KBM-7 (cell line): ENCODE measurements at regions not wholly inside any gene's neighbourhood (a gene's known extent, or its start where the extent isn't known, plus 50 kb on each side); places are given as distances from the start of the nearest gene placed in this dataset.

Source experiments
- DNase-seq: peaks from one replicate; pipeline ENCODE4 v3.0.0-alpha.2; 2015
- in situ Hi-C: fragments of 300-500 bp; cut with MboI; formaldehyde crosslinking; loops from 2 replicates; pipeline ENCODE4 v1.14.3; 2020; ENCODE audit warnings: low sequenced_read_pairs, low pct_unique_long_range_greater_than_20kb, mixed read lengths

GRCh38 chr3:107035176-107035575 lies 342.1 kb upstream of the CCDC54 start:
- in situ Hi-C loops, result no loop called here
- DNase-seq, result no peak

DNA sequence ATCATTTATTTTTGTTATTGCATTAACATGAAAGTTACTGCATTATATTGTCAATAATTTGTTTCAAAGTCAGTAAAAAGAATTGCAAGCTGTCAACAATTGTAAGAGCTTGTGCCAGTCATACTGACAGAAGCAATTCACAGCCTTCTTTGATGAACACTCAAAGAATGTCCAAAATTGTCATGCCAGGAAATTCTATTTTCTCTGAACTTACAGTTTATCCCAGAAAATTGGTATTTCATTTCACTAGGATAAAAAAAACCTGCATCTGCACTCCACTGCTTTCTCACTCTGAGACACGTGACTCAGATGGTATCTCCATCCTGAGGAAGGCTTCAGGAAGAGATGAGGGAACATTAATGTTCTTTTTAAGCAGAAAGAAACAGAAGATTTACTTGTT lies 332.6 kb upstream of the CCDC54 start:
- in situ Hi-C loops, result no loop called here
- no peak for DNase-seq

DNA sequence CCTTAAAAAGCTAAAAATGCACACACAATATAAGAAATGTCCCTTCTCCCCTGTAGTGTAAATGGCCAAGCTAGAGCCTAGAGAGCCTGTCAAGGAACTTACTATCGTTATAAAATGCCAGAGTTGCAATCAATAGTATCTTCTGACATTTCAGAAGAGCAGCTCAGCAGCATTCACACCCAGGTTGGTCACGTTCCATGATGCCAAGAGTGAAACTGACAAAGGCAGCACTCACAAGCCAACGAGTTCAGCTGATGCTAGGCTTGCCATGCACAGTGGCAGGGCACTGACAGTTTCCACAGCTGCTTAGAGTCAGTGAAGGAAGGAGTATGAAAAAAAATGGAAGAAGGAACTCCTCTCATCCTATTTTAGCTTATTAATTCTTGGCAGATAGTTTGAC lies 331.4 kb upstream of the CCDC54 start:
- in situ Hi-C loops, result no loop called here
- DNase-seq, result no peak

DNA sequence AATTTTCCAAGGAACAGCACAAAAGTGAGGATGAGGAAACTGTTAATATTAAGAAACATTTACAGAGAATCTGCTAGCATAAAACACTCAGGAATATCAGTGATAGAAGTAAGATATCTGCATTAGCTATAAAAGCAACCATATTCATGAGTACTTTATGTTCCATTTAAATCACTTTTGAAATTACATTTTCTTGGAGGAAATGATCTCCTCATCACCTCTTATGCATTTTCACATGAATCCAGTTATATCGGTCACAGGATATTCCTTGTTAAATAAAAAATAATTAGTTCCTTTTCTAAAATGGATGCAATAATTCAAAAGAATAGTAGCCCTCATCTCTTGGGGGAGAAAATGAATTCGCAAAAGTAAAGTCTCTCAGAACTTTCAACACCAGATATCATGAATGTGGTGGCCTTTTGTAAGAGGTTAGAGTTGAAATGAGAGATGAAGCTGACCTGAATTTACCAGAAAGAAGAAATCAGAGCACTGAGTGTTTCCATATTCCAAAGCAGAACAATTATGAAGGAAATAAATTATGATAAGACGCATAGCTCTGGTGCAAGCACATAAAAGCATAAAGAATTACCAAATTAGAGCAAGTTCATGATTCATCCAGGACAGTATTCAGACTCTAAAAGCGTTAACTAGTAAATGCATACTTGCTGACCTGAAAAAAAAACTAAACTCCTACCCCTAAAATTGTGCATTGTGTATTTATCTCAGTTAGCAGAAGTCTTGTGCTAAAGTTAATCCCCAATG lies 321.9 kb upstream of the CCDC54 start:
- in situ Hi-C loops, result loop anchor here (25.0 kb wide), 1 partner anchor 418 kb away; no protein-coding TSS in a partner anchor
- DNase-seq, result no peak

DNA sequence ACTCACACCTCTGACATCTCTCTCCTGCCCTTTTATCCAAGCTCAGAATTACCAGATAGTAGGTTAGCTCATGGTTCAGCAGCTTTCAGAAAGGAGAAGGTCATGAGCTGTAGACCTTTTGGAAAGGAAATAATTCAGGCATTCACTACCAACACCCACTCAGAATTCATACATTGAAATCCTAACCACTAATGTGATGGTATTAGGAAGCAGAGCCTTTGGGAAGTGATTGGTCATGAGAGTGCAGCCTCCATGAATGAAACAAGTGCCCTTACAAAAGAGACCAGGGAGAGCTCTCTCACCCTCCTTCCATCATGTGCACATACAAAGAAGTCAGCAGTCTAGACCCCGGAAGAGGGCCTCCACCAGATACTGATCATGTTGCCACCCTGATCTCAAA lies 315.8 kb upstream of the CCDC54 start:
- in situ Hi-C loops, result loop anchor here (25.0 kb wide), 1 partner anchor 424 kb away; no protein-coding TSS in a partner anchor
- no peak for DNase-seq

- no peak for DNase-seq
- in situ Hi-C loops, result loop anchor here (25.0 kb wide), 1 partner anchor 425 kb away; no protein-coding TSS in a partner anchor
Measured at GRCh38 chr3:107062310-107062709, 314.9 kb upstream of the CCDC54 start.

DNA sequence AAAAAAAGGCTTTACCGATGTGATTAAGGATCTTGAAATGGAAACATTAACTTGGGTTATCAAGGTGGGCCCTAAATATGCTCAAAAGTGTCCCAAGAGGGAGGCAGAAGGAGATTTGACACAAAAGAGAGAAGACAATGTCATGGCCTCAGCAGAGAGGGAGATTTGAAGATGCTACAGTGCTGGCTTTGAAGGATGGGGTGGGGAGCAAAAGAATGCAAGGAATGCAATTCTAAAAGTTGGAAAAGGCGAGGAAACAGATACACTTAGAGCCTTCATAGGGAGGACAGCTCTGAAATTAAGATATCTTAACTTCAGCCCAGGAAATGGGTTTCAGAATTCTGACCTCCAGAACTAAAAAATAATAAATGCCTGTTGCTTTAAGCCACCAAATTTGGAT lies 314.5 kb upstream of the CCDC54 start:
- in situ Hi-C loops, result loop anchor here (25.0 kb wide), 1 partner anchor 425 kb away; no protein-coding TSS in a partner anchor
- DNase-seq, result no peak

DNA sequence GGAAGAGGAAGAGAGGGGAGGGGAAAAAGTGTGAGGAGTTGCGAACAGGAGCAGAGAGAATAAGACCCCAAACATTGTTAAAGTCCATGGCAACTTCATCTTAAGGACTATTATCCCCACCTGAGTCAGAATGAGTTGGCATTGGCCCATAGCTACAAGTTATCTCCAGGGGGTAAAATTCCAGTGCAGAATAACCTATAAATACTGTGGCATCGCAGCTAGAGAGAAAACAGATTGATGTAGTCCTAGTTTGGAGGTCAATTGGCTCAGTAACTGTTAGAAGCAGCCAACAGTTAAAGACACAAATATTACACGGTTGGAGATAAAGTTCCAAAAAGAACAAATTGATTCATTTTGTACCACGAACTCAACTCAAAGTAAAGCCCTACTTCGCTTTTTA lies 313.9 kb upstream of the CCDC54 start:
- DNase-seq, result no peak
- in situ Hi-C loops, result loop anchor here (25.0 kb wide), 1 partner anchor 426 kb away; no protein-coding TSS in a partner anchor

DNA sequence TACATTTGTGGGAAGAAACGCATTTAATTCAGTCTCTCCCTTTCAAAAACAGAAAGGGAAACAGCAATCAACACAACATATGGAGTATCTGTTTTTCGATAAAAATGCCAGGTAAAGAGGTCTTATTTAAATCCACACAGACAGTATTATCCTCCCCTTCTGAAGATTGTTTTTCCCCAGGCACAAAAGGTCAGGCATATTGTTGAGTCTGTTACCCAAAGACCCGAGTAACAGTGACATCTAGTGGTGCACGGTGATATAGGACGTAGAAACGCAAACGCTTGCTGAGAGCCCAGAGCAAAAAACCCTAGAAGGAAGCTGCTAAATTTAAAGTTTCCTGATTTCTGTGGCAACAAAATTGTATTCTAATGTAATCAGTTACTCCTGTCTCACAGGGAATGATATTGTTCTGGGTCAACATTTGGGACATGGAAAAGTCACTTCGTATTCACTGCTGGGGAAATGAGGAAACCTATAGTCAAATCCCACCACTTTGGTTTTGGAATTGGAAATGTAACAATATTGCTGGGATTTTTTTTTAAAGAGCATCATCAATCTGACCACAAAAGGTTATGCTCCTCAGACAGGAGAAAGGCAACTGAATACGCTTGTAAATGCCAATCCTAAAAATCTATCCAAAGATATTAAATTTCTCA lies 312.7 kb upstream of the CCDC54 start:
- in situ Hi-C loops, result loop anchor here (25.0 kb wide), 1 partner anchor 427 kb away; no protein-coding TSS in a partner anchor
- DNase-seq, result peak; percentile 81

DNA sequence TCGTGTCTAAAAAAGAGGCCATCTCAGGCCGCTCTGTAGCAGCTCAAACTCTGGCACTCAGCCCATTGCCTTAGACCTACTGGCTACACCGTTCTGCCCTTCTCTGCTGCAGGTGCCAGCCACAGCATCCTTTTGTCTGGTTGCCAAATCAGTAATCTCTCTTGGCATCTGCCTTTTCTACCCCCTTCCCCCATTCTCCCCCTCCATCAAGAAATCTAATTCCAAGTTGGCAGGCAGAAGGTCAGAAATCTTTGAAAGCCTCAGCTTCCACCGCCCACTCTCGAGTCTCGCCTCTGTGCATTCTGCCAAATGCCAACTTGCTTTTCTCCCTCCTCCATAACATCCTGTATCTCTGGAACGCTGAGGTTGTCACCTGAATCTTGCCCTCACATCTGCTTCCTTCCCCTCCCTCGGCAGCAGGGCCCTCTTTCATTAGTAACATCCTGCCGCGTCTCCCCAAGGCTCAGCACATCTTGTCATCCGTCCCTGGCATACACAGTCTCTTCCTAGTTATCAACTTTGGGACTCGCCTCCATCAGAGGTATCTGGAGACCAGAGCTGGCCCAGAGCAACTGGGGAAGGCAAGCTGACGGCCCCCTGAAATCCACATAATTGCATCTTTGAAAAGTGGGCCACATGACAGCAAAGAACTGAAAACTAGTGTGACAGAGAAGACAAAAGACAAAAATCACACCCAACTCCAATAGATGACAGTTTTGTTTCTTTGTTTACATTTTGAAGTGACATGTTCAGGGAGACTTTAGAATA lies 312.0 kb upstream of the CCDC54 start:
- peak; percentile 21 for DNase-seq
- in situ Hi-C loops, result loop anchor here (25.0 kb wide), 1 partner anchor 428 kb away; no protein-coding TSS in a partner anchor

DNA sequence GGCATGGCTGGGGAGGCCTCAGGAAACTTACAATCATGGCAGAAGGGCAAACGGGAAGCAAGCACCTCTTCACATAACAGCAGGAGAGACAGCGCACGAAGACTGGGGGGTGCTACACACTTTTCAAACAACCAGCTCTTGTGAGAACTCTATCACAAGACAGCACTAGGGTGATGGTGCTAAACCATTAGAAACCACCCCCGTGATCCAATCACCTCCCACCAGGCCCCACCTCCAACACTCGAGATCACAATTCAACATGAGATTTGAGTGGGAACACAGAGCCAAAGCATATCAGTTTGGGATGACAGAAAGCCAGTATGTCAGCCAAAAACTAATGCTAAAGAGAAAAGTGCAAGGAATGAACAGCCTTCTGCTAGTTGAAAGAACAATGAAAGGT lies 309.8 kb upstream of the CCDC54 start:
- in situ Hi-C loops, result loop anchor here (25.0 kb wide), 1 partner anchor 430 kb away; no protein-coding TSS in a partner anchor
- no peak for DNase-seq

DNA sequence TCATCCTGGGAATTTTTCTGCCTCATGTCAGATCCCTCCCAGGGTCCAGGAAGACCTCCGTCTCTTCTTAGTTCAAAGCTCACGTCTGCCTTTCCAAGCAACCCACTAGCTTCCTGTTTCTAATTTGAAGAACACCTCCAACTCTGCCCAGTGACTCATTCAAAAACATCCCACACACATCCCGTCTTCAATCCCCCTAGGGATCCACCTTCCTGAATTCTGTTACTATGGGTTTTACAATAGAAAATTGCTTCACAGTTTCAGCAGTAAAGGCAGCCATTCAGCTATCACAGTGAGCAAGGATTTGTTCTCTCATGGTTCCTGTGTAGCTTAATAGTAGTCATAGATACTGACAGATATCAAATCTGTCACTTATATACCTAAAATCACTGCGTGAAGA lies 308.3 kb upstream of the CCDC54 start:
- in situ Hi-C loops, result loop anchor here (25.0 kb wide), 1 partner anchor 432 kb away; no protein-coding TSS in a partner anchor
- DNase-seq, result peak; percentile 57

GRCh38 chr3:107076946-107077345 lies 300.3 kb upstream of the CCDC54 start:
- no peak for DNase-seq

DNA sequence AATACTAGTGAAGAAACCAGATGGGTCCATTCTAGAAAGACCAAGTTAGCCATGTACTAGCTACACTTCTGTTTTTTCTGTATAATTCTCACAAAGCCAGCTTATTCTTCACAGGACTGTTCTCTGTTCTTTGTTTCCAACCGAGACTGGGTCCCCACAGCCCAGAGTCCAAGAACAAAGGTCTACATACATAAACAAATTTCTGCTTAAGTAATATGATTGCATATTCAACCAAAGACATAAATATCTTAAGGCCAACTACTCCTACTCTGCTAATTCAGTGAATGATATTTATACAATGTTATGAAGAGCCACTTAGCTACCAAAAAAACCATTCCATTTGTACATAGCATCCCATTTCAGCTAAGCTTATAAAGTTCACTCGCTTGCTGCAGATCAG lies 299.8 kb upstream of the CCDC54 start:
- in situ Hi-C loops, result no loop called here
- DNase-seq, result no peak

More at GRCh38 chr3:107076946-107077345, 300.3 kb upstream of the CCDC54 start:
- in situ Hi-C loops, result no loop called here

- DNase-seq, result no peak
- in situ Hi-C loops, result no loop called here
Measured at GRCh38 chr3:107082527-107082926, 294.7 kb upstream of the CCDC54 start.

DNA sequence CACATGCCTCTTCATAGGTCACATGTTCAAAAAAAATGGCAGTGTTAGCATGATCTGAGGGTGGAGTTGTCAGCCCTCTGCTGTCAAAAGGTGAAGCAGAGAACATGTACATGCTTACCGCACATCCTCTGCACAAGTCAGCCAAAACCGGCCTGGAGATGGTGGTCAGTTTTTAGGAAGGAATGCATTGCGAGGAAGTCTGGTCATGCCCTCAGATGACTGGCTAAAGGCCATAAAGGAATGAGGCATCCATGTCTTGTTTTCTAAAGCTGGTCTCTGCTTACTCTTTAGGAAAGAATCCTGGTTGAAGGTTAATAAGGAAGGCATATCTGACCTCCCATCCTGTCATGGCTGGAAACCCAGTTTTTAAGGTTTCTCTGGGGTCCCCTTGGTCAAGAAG lies 292.0 kb upstream of the CCDC54 start:
- DNase-seq, result no peak
- in situ Hi-C loops, result no loop called here

DNA sequence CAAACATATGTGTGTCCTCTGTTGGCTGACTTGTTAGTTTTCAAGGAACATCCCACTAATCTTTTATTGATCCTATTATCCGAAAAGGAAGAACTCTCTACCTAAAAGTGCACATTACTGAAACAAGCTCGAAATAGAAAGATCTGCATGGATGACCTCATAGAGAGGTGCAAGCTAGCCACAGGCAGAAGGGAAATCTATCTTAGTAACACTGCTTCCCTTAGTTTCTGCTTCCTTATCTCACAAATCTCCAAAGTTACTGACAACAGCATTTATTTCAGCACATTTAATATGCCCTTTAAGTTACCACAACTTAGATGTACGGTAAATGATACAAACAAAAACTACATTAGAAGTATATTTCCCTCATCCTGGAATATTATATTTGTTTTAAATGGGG lies 285.1 kb upstream of the CCDC54 start:
- in situ Hi-C loops, result no loop called here
- no peak for DNase-seq

- no peak for DNase-seq
- in situ Hi-C loops, result no loop called here
Measured at GRCh38 chr3:107098864-107099263, 278.4 kb upstream of the CCDC54 start.

DNA sequence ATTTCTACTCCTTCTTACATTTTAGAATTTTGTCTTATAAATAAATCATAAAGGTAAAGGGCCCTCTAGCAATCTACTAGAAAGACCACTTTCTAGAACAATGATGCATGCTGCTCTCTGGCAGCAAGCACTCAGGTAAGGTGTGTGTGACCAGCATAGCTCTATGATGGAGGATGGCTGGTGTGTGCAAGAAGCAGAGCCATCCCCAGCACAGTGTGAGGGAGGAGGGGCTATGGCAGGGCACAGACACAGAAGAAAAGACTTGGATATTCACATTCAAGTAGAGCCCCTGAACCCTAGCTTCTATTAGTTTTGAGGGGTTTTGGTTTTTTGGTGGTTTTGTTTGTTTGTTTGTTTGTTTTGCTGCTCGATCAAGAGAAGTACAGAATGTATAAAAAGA lies 277.1 kb upstream of the CCDC54 start:
- in situ Hi-C loops, result no loop called here
- no peak for DNase-seq

DNA sequence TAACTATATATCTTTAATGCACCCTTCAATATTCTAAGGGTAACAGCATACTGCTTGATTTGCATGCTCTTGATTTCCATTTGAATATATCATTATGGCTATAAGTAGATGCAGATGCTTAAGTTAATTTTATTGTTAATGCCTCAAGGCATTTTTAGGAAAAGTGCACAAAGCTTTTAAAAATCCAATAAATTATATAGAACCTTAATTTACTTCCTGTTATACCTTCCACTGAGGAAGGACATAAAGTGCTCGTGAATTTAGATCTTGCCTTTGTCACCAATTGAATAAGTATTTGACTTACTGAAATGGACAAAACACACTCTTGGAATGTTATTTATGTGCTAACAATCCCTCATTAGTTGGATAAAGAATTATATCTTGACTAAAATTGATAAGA lies 276.7 kb upstream of the CCDC54 start:
- in situ Hi-C loops, result no loop called here
- DNase-seq, result no peak
